Caco-2 (cell line): ENCODE measurements at regions not wholly inside any gene's neighbourhood (a gene's known extent, or its start where the extent isn't known, plus 50 kb on each side); places are given as distances from the start of the nearest gene placed in this dataset.

Experiments
- BruUV-seq: library from RNA; stranded (reverse); fragments of 400-500 nt; replicated peaks from 2 replicates; lab custom pipeline; 2021; lab: Mats Ljungman, UMichigan
- CTCF ChIA-PET: fragments of 300-600 bp; sonication (Branson Sonifier 250); formaldehyde crosslinking; loops from one replicate; lab custom pipeline; 2022; ENCODE audit warnings: antibody characterized with exemption; lab: Charles Lee
- POLR2A ChIA-PET: fragments of 300-600 bp; sonication (Branson Sonifier 250); formaldehyde crosslinking; loops from one replicate; lab custom pipeline; 2022; ENCODE audit warnings: antibody characterized with exemption; lab: Charles Lee
- DNase-seq, 2 experiments: peaks; one replicate each; pipeline versions ENCODE4 v3.0.0 to v3.0.0-alpha.2; 2020 to 2022
- H3K27me3 ChIP-seq: replicated peaks from 2 replicates; pipeline ENCODE4 v1.6.0; 2011; ENCODE audit warnings: low read length; ENCODE audit not compliant: control insufficient read depth, insufficient read depth
- H3K36me3 ChIP-seq: 2 replicates; pipeline ENCODE4 v1.5.1; 2011; ENCODE audit warnings: low read length; ENCODE audit not compliant: control insufficient read depth, insufficient read depth
- H3K4me1 ChIP-seq: fragments of 250-450 bp; sonication (Bioruptor Pico); 2 replicates; pipeline ENCODE4 v1.5.1; 2020; ENCODE audit warnings: mild to moderate bottlenecking
- H3K4me3 ChIP-seq: 2 replicates; pipeline ENCODE4 v1.5.1; 2011; ENCODE audit warnings: low read depth, mild to moderate bottlenecking, control low read depth, low read length
- H3K9me3 ChIP-seq: fragments of 250-450 bp; sonication (Bioruptor Pico); 2 replicates; pipeline ENCODE4 v1.5.1; 2020; ENCODE audit warnings: mild to moderate bottlenecking, moderate library complexity
- H3K27ac Mint-ChIP-seq: one replicate; pipeline ENCODE4 v1.8.0; 2022; ENCODE audit warnings: mixed read lengths; ENCODE audit not compliant: unreplicated experiment
- H3K27me3 Mint-ChIP-seq: one replicate; pipeline ENCODE4 v1.8.0; 2022; ENCODE audit warnings: mixed read lengths; ENCODE audit not compliant: insufficient read depth, unreplicated experiment
- H3K36me3 Mint-ChIP-seq: one replicate; pipeline ENCODE4 v1.8.0; 2022; ENCODE audit warnings: mild to moderate bottlenecking, mixed read lengths; ENCODE audit not compliant: insufficient read depth, unreplicated experiment
- H3K4me1 Mint-ChIP-seq: one replicate; pipeline ENCODE4 v1.8.0; 2022; ENCODE audit warnings: low read depth, mixed read lengths; ENCODE audit not compliant: unreplicated experiment
- H3K4me3 Mint-ChIP-seq: one replicate; pipeline ENCODE4 v1.8.0; 2022; ENCODE audit warnings: mild to moderate bottlenecking, moderate library complexity, mixed read lengths; ENCODE audit not compliant: unreplicated experiment
- H3K9me3 Mint-ChIP-seq: one replicate; pipeline ENCODE4 v1.8.0; 2022; ENCODE audit warnings: mixed read lengths; ENCODE audit not compliant: unreplicated experiment
- CTCF ChIP-seq, 2 experiments: fragments of 200-600 bp in 1 of 2; IDR thresholded peaks; 1 replicate in 1 of 2; 2 replicates in 1 of 2; pipeline versions ENCODE4 v1.5.1 to v1.8.0; 2011 to 2022; ENCODE audit warnings: antibody characterized with exemption in 1 of 2, control low read depth in 1 of 2, inconsistent platforms in 1 of 2, low read depth in 1 of 2, low read length in 1 of 2, mild to moderate bottlenecking in 1 of 2, moderate library complexity in 1 of 2; ENCODE audit not compliant: insufficient read depth in 1 of 2, severe bottlenecking in 1 of 2, unreplicated experiment in 1 of 2
- intact Hi-C: fragments of 100-400 bp; cut with micrococcal nuclease; formaldehyde crosslinking; loops from one replicate; pipeline ENCODE4 v1.10.0; 2022; ENCODE audit not compliant: unreplicated experiment

GRCh38 chr13:111436446-111436845 lies 116.0 kb downstream of the TEX29 start:
- intact Hi-C loops = no loop called here
- TF ChIP-seq CTCF (IDR thresholded peaks at IDR 0.05; ENCODE audit: insufficient read depth in 1 of 2, low read depth in 1 of 2, low read length in 1 of 2, severe bottlenecking in 1 of 2, unreplicated experiment in 1 of 2) = no peak
- no TSS peak for BruUV-seq
- H3K4me3 Mint-ChIP-seq = no peak overlapping the region
- Histone ChIP-seq H3K27me3 (peaks cover 3% of the 10 kb centered on the region; the same call in 1 of the 2 replicates), H3K4me3 (no peak overlapping the region), H3K9me3 (no peaks in the 10 kb centered on the region), H3K36me3 (no peaks in the 10 kb centered on the region), H3K4me1 (no peaks in the 10 kb centered on the region)
- H3K4me1 Mint-ChIP-seq = no peaks in the 10 kb centered on the region
- no peak for DNase-seq
- H3K9me3 Mint-ChIP-seq = no peaks in the 10 kb centered on the region
- peaks cover 27% of the 10 kb centered on the region for H3K27me3 Mint-ChIP-seq
- POLR2A ChIA-PET = no interaction called here
- no peak overlapping the region for H3K27ac Mint-ChIP-seq
- no peaks in the 10 kb centered on the region for H3K36me3 Mint-ChIP-seq
- CTCF ChIA-PET = no interaction called here

GRCh38 chr13:111437417-111437816 lies 117.0 kb downstream of the TEX29 start:
- Histone ChIP-seq H3K4me1 (no peaks in the 10 kb centered on the region), H3K27me3 (peaks cover 2% of the 10 kb centered on the region; the same call in 1 of the 2 replicates), H3K36me3 (no peaks in the 10 kb centered on the region), H3K9me3 (no peaks in the 10 kb centered on the region), H3K4me3 (no peak overlapping the region)
- no peak for DNase-seq
- no peaks in the 10 kb centered on the region for H3K9me3 Mint-ChIP-seq
- H3K4me1 Mint-ChIP-seq = no peaks in the 10 kb centered on the region
- no peak overlapping the region for H3K4me3 Mint-ChIP-seq
- ChIA-PET CTCF (no interaction called here), POLR2A (no interaction called here)
- no peaks in the 10 kb centered on the region for H3K36me3 Mint-ChIP-seq
- no TSS peak for BruUV-seq
- intact Hi-C loops = no loop called here
- no peak for TF ChIP-seq CTCF (IDR thresholded peaks at IDR 0.05; ENCODE audit: insufficient read depth in 1 of 2, low read depth in 1 of 2, low read length in 1 of 2, severe bottlenecking in 1 of 2, unreplicated experiment in 1 of 2)
- H3K27me3 Mint-ChIP-seq = peaks cover 29% of the 10 kb centered on the region
- no peak overlapping the region for H3K27ac Mint-ChIP-seq

- Histone ChIP-seq H3K4me1 (no peaks in the 10 kb centered on the region), H3K36me3 (no peaks in the 10 kb centered on the region), H3K9me3 (no peaks in the 10 kb centered on the region), H3K4me3 (no peak overlapping the region), H3K27me3 (peaks cover 2% of the 10 kb centered on the region; the same call in 1 of the 2 replicates)
- TF ChIP-seq CTCF (IDR thresholded peaks at IDR 0.05; ENCODE audit: insufficient read depth in 1 of 2, low read depth in 1 of 2, low read length in 1 of 2, severe bottlenecking in 1 of 2, unreplicated experiment in 1 of 2) = no peak
- ChIA-PET CTCF (no interaction called here), POLR2A (no interaction called here)
- Mint-ChIP-seq H3K9me3 (no peaks in the 10 kb centered on the region), H3K4me1 (no peaks in the 10 kb centered on the region), H3K4me3 (no peak overlapping the region), H3K36me3 (no peaks in the 10 kb centered on the region), H3K27me3 (peaks cover 29% of the 10 kb centered on the region), H3K27ac (no peak overlapping the region)
- no peak for DNase-seq
- BruUV-seq = no TSS peak
- intact Hi-C loops = no loop called here
Observed at GRCh38 chr13:111437856-111438547, 117.6 kb downstream of the TEX29 start.
